ENCODE measurements at regions not wholly inside any gene's neighbourhood (a gene's known extent, or its start where the extent isn't known, plus 50 kb on each side); places are given as distances from the start of the nearest gene placed in this dataset.

- Histone ChIP-seq H2BK20ac (ENCODE audit: low read length) (no peak overlapping the region), H3K79me1 (ENCODE audit: low read depth, low read length) (no peaks in the 10 kb centered on the region), H3K4me3 (ENCODE audit: extremely low read depth in 1 of 4, insufficient read depth in 2 of 4, low read depth in 3 of 4, low read length in 4 of 4) (no peak overlapping the region), H2BK120ac (replicated peaks; ENCODE audit: low read depth, low read length) (no peak overlapping the region), H4K20me1 (replicated peaks in 1 of 2; ENCODE audit: control insufficient read depth in 1 of 2, insufficient read depth in 2 of 2, low read length in 2 of 2) (no peaks in the 10 kb centered on the region), H2BK15ac (ENCODE audit: low read length) (no peak overlapping the region), H2BK5ac (ENCODE audit: low read depth, low read length) (no peak overlapping the region), H3K79me2 (ENCODE audit: control insufficient read depth in 1 of 2, insufficient read depth in 2 of 2, low read length in 2 of 2) (no peaks in the 10 kb centered on the region), H3K18ac (ENCODE audit: extremely low read depth, low read length) (no peak overlapping the region), H4K8ac (ENCODE audit: extremely low read depth, insufficient read depth, low read length) (no peak overlapping the region), H4K91ac (replicated peaks; ENCODE audit: insufficient read length, low read length) (no peak overlapping the region), H2BK12ac (ENCODE audit: low read depth, low read length) (no peak overlapping the region), H3K14ac (ENCODE audit: insufficient read length) (no peak overlapping the region), H2AFZ (ENCODE audit: low read length) (no peak overlapping the region), H3K23me2 (ENCODE audit: low read depth, low read length) (no peaks in the 10 kb centered on the region), H3K4me2 (ENCODE audit: insufficient read depth in 1 of 2, low read depth in 2 of 2, low read length in 2 of 2) (no peak overlapping the region), H3K36me3 (ENCODE audit: control insufficient read depth in 2 of 4, insufficient read depth in 4 of 4, low read length in 3 of 4) (no peaks in the 10 kb centered on the region), H2AK5ac (ENCODE audit: low read depth, low read length) (no peak overlapping the region), H3K4me1 (replicated peaks in 1 of 4; ENCODE audit: control insufficient read depth in 3 of 4, insufficient read depth in 4 of 4, low read length in 3 of 4) (no peaks in the 10 kb centered on the region), H3K27me3 (replicated peaks in 1 of 4; ENCODE audit: control insufficient read depth in 3 of 4, extremely low read depth in 1 of 4, insufficient read depth in 3 of 4, low read length in 3 of 4) (no peaks in the 10 kb centered on the region), H3K27ac (ENCODE audit: low read depth, low read length) (no peak overlapping the region), H3K56ac (replicated peaks; ENCODE audit: insufficient read length, low read depth, low read length) (no peak overlapping the region), H3K4ac (replicated peaks; ENCODE audit: insufficient read length, low read depth, low read length) (no peak overlapping the region), H4K5ac (ENCODE audit: insufficient read length, low read depth, low read length) (no peak overlapping the region), H3K23ac (ENCODE audit: insufficient read length) (no peak overlapping the region), H3K9me3 (ENCODE audit: insufficient read depth in 2 of 2, low read depth in 1 of 2, low read length in 1 of 2) (no peaks in the 10 kb centered on the region), H3K9ac (replicated peaks in 1 of 4; ENCODE audit: extremely low read depth in 1 of 4, low read depth in 3 of 4, low read length in 3 of 4) (no peak overlapping the region)
- CTCF ChIA-PET (ENCODE audit: partially characterized antibody) = no interaction called here
- WGBS, 2 experiments (ENCODE audit: extremely low coverage in 1 of 2, insufficient coverage in 1 of 2, insufficient read length in 1 of 2, insufficient replicate concordance in 2 of 2, low coverage in 1 of 2, low lambda C conversion rate in 2 of 2, missing lambda C conversion rate in 1 of 2) = 87% methylated on average over 5 of the region's 5 CpGs; no CpG with 5 or more reads in 1 of the 2 experiments
- DNase-seq (ENCODE audit: low read depth in 1 of 2, low spot score in 2 of 2) = no peak
- POLR2A ChIA-PET (ENCODE audit: partially characterized antibody) = no interaction called here
- FAIRE-seq = no peak
- TF ChIP-seq CBX5 (IDR thresholded peaks at IDR 0.05; ENCODE audit: low read depth, low read length) = no peak
- no peak for TF ChIP-seq CREB1 (IDR thresholded peaks at IDR 0.05)
- TF ChIP-seq BRCA1 (IDR thresholded peaks at IDR 0.05; ENCODE audit: low read depth, low read length) = no peak
- TF ChIP-seq, protein P1, sequence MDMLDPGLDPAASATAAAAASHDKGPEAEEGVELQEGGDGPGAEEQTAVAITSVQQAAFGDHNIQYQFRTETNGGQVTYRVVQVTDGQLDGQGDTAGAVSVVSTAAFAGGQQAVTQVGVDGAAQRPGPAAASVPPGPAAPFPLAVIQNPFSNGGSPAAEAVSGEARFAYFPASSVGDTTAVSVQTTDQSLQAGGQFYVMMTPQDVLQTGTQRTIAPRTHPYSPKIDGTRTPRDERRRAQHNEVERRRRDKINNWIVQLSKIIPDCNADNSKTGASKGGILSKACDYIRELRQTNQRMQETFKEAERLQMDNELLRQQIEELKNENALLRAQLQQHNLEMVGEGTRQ (IDR thresholded peaks at IDR 0.05; ENCODE audit: low read length) = no peak
- TF ChIP-seq KDM1A (IDR thresholded peaks at IDR 0.05; ENCODE audit: borderline replicate concordance, low read length) = no peak
- TF ChIP-seq RFX5 (IDR thresholded peaks at IDR 0.05; ENCODE audit: borderline replicate concordance, low read depth, low read length) = no peak
- no peak for TF ChIP-seq CBX8 (IDR thresholded peaks at IDR 0.05; ENCODE audit: borderline replicate concordance, low read depth, low read length)
- no peak for TF ChIP-seq HDAC2 (IDR thresholded peaks at IDR 0.05; ENCODE audit: borderline replicate concordance in 1 of 2, low read depth in 2 of 2, low read length in 2 of 2)
- TF ChIP-seq TCF12 (IDR thresholded peaks at IDR 0.05; ENCODE audit: low read depth, low read length) = no peak
- TF ChIP-seq CHD1 (IDR thresholded peaks at IDR 0.05; ENCODE audit: low read depth, low read length) = no peak
- TF ChIP-seq FOSL1 (IDR thresholded peaks at IDR 0.05; ENCODE audit: insufficient read depth, low read depth, low read length) = no peak
- TF ChIP-seq JUND (IDR thresholded peaks at IDR 0.05; ENCODE audit: low read length) = no peak
- TF ChIP-seq CEBPB (IDR thresholded peaks at IDR 0.05; ENCODE audit: low read depth, low read length) = no peak
- no peak for TF ChIP-seq RXRA (IDR thresholded peaks at IDR 0.05; ENCODE audit: insufficient read depth, low read depth, low read length)
- no peak for TF ChIP-seq CHD2 (IDR thresholded peaks at IDR 0.05; ENCODE audit: low read length)
Measured at GRCh38 chr20:39518654-39519053, 556.5 kb downstream of the DHX35 start.
